Endothelial cell of umbilical vein (primary cell): ENCODE measurements at regions not wholly inside any gene's neighbourhood (a gene's known extent, or its start where the extent isn't known, plus 50 kb on each side); places are given as distances from the start of the nearest gene placed in this dataset.

Experiments used
- CTCF ChIP-seq, 2 donors: IDR thresholded peaks; 1 replicate in 1 of 2; 2 replicates in 1 of 2; pipeline ENCODE4 v1.5.1; 2011; ENCODE audit warnings: low read length in 2 of 2, mild to moderate bottlenecking in 2 of 2, moderate library complexity in 2 of 2, control low read depth in 1 of 2, inconsistent platforms in 1 of 2, low read depth in 1 of 2; ENCODE audit not compliant: insufficient read depth in 1 of 2; ENCODE audit errors: extremely low read depth in 1 of 2
- EZH2 ChIP-seq: IDR thresholded peaks from 2 replicates; pipeline ENCODE4 v1.6.1; 2012; ENCODE audit warnings: borderline replicate concordance, low read depth, mild to moderate bottlenecking, moderate library complexity, low read length, inconsistent platforms; ENCODE audit not compliant: severe bottlenecking
- FOS ChIP-seq: IDR thresholded peaks from 2 replicates; pipeline ENCODE4 v1.6.1; 2011; ENCODE audit warnings: mild to moderate bottlenecking, low read length, moderate library complexity, borderline replicate concordance; ENCODE audit not compliant: insufficient read depth
- GATA2 ChIP-seq: IDR thresholded peaks from 2 replicates; pipeline ENCODE4 v1.7.0; 2011; ENCODE audit warnings: low read depth, mild to moderate bottlenecking, moderate library complexity, mixed read lengths, low read length; ENCODE audit not compliant: insufficient read length, insufficient read depth
- JUN ChIP-seq: IDR thresholded peaks from 2 replicates; pipeline ENCODE4 v1.6.1; 2011; ENCODE audit warnings: borderline replicate concordance, low read depth; ENCODE audit not compliant: insufficient read length, insufficient read depth
- MAX ChIP-seq: IDR thresholded peaks from 2 replicates; pipeline ENCODE4 v1.6.1; 2011; ENCODE audit not compliant: insufficient read depth, insufficient read length
- MYC ChIP-seq: IDR thresholded peaks from one replicate; pipeline ENCODE4 v1.6.1; 2011; ENCODE audit warnings: mild to moderate bottlenecking, low read depth, low read length
- POLR2A ChIP-seq: IDR thresholded peaks from 2 replicates; pipeline ENCODE4 v1.6.1; 2012; ENCODE audit warnings: low read depth, mild to moderate bottlenecking, control low read depth, low read length
- POLR2AphosphoS5 ChIP-seq: IDR thresholded peaks from 2 replicates; pipeline ENCODE4 v1.6.1; 2012; ENCODE audit warnings: low read depth, mild to moderate bottlenecking, control low read depth, low read length, moderate library complexity; ENCODE audit not compliant: insufficient read depth

GRCh38 chr2:221973902-221974301 lies 324.9 kb downstream of the PAX3 start:
- TF ChIP-seq CTCF (IDR thresholded peaks at IDR 0.05; ENCODE audit: extremely low read depth in 1 of 2, insufficient read depth in 1 of 2, low read depth in 1 of 2, low read length in 2 of 2) = no peak
- no peak for TF ChIP-seq POLR2A
- TF ChIP-seq MAX = no peak
- TF ChIP-seq POLR2AphosphoS5 = no peak
- no peak for TF ChIP-seq GATA2
- TF ChIP-seq EZH2 = no peak
- TF ChIP-seq MYC = no peak
- no peak for TF ChIP-seq FOS
- TF ChIP-seq JUN = no peak
